Skeletal muscle satellite cell (primary cell): ENCODE measurements at regions not wholly inside any gene's neighbourhood (a gene's known extent, or its start where the extent isn't known, plus 50 kb on each side); places are given as distances from the start of the nearest gene placed in this dataset.
"Not testable (repeated sequence)": the region's sequence is repeated elsewhere in the genome, so short reads cannot be mapped to it uniquely, and the experiment has no call there.

Source experiments
- H3K27me3 ChIP-seq: 2 replicates; pipeline ENCODE4 v1.7.0; 2013; ENCODE audit warnings: low read length; ENCODE audit not compliant: control insufficient read depth, insufficient read depth
- H3K36me3 ChIP-seq: 2 replicates; pipeline ENCODE4 v1.7.0; 2013; ENCODE audit warnings: mild to moderate bottlenecking, control low read depth, low read length; ENCODE audit not compliant: insufficient read depth
- H3K4me1 ChIP-seq: 2 replicates; pipeline ENCODE4 v1.7.0; 2013; ENCODE audit warnings: low read length; ENCODE audit not compliant: control insufficient read depth, insufficient read depth
- H3K4me2 ChIP-seq: 2 replicates; pipeline ENCODE4 v1.7.0; 2013; ENCODE audit warnings: mild to moderate bottlenecking, low read length
- H3K4me3 ChIP-seq: 2 replicates; pipeline ENCODE4 v1.7.0; 2013; ENCODE audit warnings: low read length
- H3K9ac ChIP-seq: 2 replicates; pipeline ENCODE4 v1.7.0; 2013; ENCODE audit warnings: mild to moderate bottlenecking, low read depth, low read length, moderate library complexity
- H3K9me3 ChIP-seq: replicated peaks from 2 replicates; pipeline ENCODE4 v1.7.0; 2013; ENCODE audit warnings: mild to moderate bottlenecking, control low read depth, low read length

GRCh38 chr9:41839786-41840185 is 289.4 kb downstream of the CNTNAP3B start:
- H3K4me2 ChIP-seq, H3K9ac ChIP-seq, H3K36me3 ChIP-seq, H3K9me3 ChIP-seq, H3K4me1 ChIP-seq, H3K4me3 ChIP-seq, H3K27me3 ChIP-seq: not testable (repeated sequence)

GRCh38 chr9:41838953-41839352 is 290.3 kb downstream of the CNTNAP3B start:
- not testable (repeated sequence) for H3K27me3 ChIP-seq, H3K4me2 ChIP-seq, H3K36me3 ChIP-seq, H3K9me3 ChIP-seq, H3K4me3 ChIP-seq, H3K4me1 ChIP-seq, H3K9ac ChIP-seq

- H3K9me3 ChIP-seq, H3K9ac ChIP-seq, H3K27me3 ChIP-seq, H3K4me1 ChIP-seq, H3K36me3 ChIP-seq, H3K4me2 ChIP-seq, H3K4me3 ChIP-seq: not testable (repeated sequence)
Observed at GRCh38 chr9:41838562-41838851, 290.7 kb downstream of the CNTNAP3B start.

- H3K4me1 ChIP-seq, H3K9ac ChIP-seq, H3K4me3 ChIP-seq, H3K27me3 ChIP-seq, H3K36me3 ChIP-seq, H3K4me2 ChIP-seq, H3K9me3 ChIP-seq: not testable (repeated sequence)
Observed at GRCh38 chr9:41837684-41838561, 291.3 kb downstream of the CNTNAP3B start.

GRCh38 chr9:41833108-41833507 is 296.1 kb downstream of the CNTNAP3B start:
- H3K36me3 ChIP-seq: not testable (repeated sequence)

GRCh38 chr9:41824723-41825122 is 304.5 kb downstream of the CNTNAP3B start:
- H3K36me3 ChIP-seq: not testable (repeated sequence)

More at GRCh38 chr9:41833108-41833507, 296.1 kb downstream of the CNTNAP3B start:
- not testable (repeated sequence) for H3K27me3 ChIP-seq, H3K9me3 ChIP-seq, H3K4me2 ChIP-seq, H3K4me3 ChIP-seq, H3K4me1 ChIP-seq, H3K9ac ChIP-seq

GRCh38 chr9:41802706-41803105 is 326.5 kb downstream of the CNTNAP3B start:
- H3K4me2 ChIP-seq, H3K36me3 ChIP-seq, H3K4me1 ChIP-seq, H3K9ac ChIP-seq, H3K27me3 ChIP-seq, H3K4me3 ChIP-seq, H3K9me3 ChIP-seq: not testable (repeated sequence)

More at GRCh38 chr9:41824723-41825122, 304.5 kb downstream of the CNTNAP3B start:
- H3K9ac ChIP-seq, H3K9me3 ChIP-seq, H3K4me3 ChIP-seq, H3K27me3 ChIP-seq, H3K4me2 ChIP-seq, H3K4me1 ChIP-seq: not testable (repeated sequence)

- not testable (repeated sequence) for H3K27me3 ChIP-seq, H3K9ac ChIP-seq, H3K4me3 ChIP-seq, H3K4me1 ChIP-seq, H3K9me3 ChIP-seq, H3K36me3 ChIP-seq, H3K4me2 ChIP-seq
Observed at GRCh38 chr9:41798684-41799083, 330.5 kb downstream of the CNTNAP3B start.

GRCh38 chr9:41790719-41791363 is 338.4 kb downstream of the CNTNAP3B start:
- not testable (repeated sequence) for H3K9ac ChIP-seq, H3K4me2 ChIP-seq

GRCh38 chr9:41790007-41790406 is 339.2 kb downstream of the CNTNAP3B start:
- not testable (repeated sequence) for H3K27me3 ChIP-seq, H3K9me3 ChIP-seq, H3K9ac ChIP-seq, H3K36me3 ChIP-seq, H3K4me2 ChIP-seq, H3K4me1 ChIP-seq, H3K4me3 ChIP-seq

More at GRCh38 chr9:41790719-41791363, 338.4 kb downstream of the CNTNAP3B start:
- not testable (repeated sequence) for H3K4me3 ChIP-seq, H3K36me3 ChIP-seq, H3K27me3 ChIP-seq, H3K4me1 ChIP-seq, H3K9me3 ChIP-seq

GRCh38 chr9:41789387-41789786 is 339.8 kb downstream of the CNTNAP3B start:
- H3K9me3 ChIP-seq, H3K4me1 ChIP-seq, H3K36me3 ChIP-seq, H3K9ac ChIP-seq, H3K4me2 ChIP-seq, H3K4me3 ChIP-seq, H3K27me3 ChIP-seq: not testable (repeated sequence)

GRCh38 chr9:41787951-41788350 is 341.3 kb downstream of the CNTNAP3B start:
- not testable (repeated sequence) for H3K36me3 ChIP-seq, H3K27me3 ChIP-seq, H3K9ac ChIP-seq, H3K4me1 ChIP-seq, H3K4me2 ChIP-seq, H3K9me3 ChIP-seq, H3K4me3 ChIP-seq
